HEK293 (cell line): ENCODE measurements at regions not wholly inside any gene's neighbourhood (a gene's known extent, or its start where the extent isn't known, plus 50 kb on each side); places are given as distances from the start of the nearest gene placed in this dataset.

Experiments
- CTCF ChIA-PET: fragments of 350-600 bp; formaldehyde crosslinking; extraction: SDS; loops from one replicate; lab custom pipeline; 2021; ENCODE audit warnings: antibody characterized with exemption; lab: Yijun Ruan, JAX
- POLR2A ChIA-PET: fragments of 300-600 bp; formaldehyde crosslinking; extraction: SDS; loops from one replicate; lab custom pipeline; 2020; ENCODE audit warnings: antibody characterized with exemption, inconsistent platforms; lab: Yijun Ruan, JAX
- H3K27ac ChIP-seq: fragments of 200-500 bp; sonication (Bioruptor generic); 2 replicates; pipeline ENCODE4 v1.5.1; 2014; ENCODE audit warnings: low read depth, low read length, control low read depth, inconsistent platforms; ENCODE audit errors: extremely low read depth
- H3K36me3 ChIP-seq, 2 experiments: fragments of 200-500 bp in 1 of 2; sonication (Bioruptor generic) in 1 of 2; 1 replicate in 1 of 2; 2 replicates in 1 of 2; pipeline ENCODE4 v1.5.1; 2014 to 2017; ENCODE audit warnings: inconsistent platforms in 2 of 2, low read length in 2 of 2; ENCODE audit not compliant: control insufficient read depth in 2 of 2, insufficient read depth in 1 of 2
- H3K4me1 ChIP-seq: fragments of 200-500 bp; sonication (Bioruptor generic); 2 replicates; pipeline ENCODE4 v1.5.1; 2014; ENCODE audit warnings: mild to moderate bottlenecking, low read length, inconsistent platforms; ENCODE audit not compliant: control insufficient read depth, insufficient read depth
- H3K4me3 ChIP-seq: 2 replicates; pipeline ENCODE4 v1.5.1; 2011; ENCODE audit warnings: low read depth, mild to moderate bottlenecking, control low read depth, low read length, moderate library complexity
- H3K9me3 ChIP-seq: fragments of 200-500 bp; sonication (Bioruptor generic); 2 replicates; pipeline ENCODE4 v1.5.1; 2014; ENCODE audit warnings: low read depth, low read length, inconsistent platforms; ENCODE audit not compliant: control insufficient read depth, insufficient read depth
- GLI4 ChIP-seq: fragments of 450-650 bp; formaldehyde crosslinking; IDR thresholded peaks from 2 replicates; pipeline ENCODE4 v1.5.1; 2016; ENCODE audit warnings: missing biosample characterization, missing genetic modification characterization
- KLF7 ChIP-seq: fragments of 450-650 bp; formaldehyde crosslinking; IDR thresholded peaks from 2 replicates; pipeline ENCODE4 v1.5.1; 2016; ENCODE audit warnings: missing biosample characterization, missing genetic modification characterization, borderline replicate concordance
- RBAK ChIP-seq: fragments of 450-650 bp; formaldehyde crosslinking; IDR thresholded peaks from 2 replicates; pipeline ENCODE4 v1.5.1; 2016; ENCODE audit warnings: missing biosample characterization, missing genetic modification characterization
- YY1 ChIP-seq: fragments of 450-650 bp; formaldehyde crosslinking; IDR thresholded peaks from 2 replicates; pipeline ENCODE4 v1.5.1; 2018; ENCODE audit warnings: missing biosample characterization, missing genetic modification characterization
- YY2 ChIP-seq: fragments of 450-650 bp; formaldehyde crosslinking; IDR thresholded peaks from 2 replicates; pipeline ENCODE4 v1.5.1; 2016; ENCODE audit warnings: missing biosample characterization, missing genetic modification characterization
- ZNF146 ChIP-seq: fragments of 450-650 bp; formaldehyde crosslinking; IDR thresholded peaks from 2 replicates; pipeline ENCODE4 v1.5.1; 2016; ENCODE audit warnings: missing biosample characterization, missing genetic modification characterization
- ZNF155 ChIP-seq: fragments of 450-650 bp; formaldehyde crosslinking; IDR thresholded peaks from 2 replicates; pipeline ENCODE4 v1.5.1; 2016; ENCODE audit warnings: missing biosample characterization, missing genetic modification characterization
- ZNF239 ChIP-seq: fragments of 450-650 bp; formaldehyde crosslinking; IDR thresholded peaks from 2 replicates; pipeline ENCODE4 v1.5.1; 2016; ENCODE audit warnings: missing biosample characterization, missing genetic modification characterization
- ZNF248 ChIP-seq: fragments of 450-650 bp; formaldehyde crosslinking; IDR thresholded peaks from 2 replicates; pipeline ENCODE4 v1.5.1; 2017; ENCODE audit warnings: missing biosample characterization, missing genetic modification characterization
- ZNF341 ChIP-seq: fragments of 450-650 bp; formaldehyde crosslinking; IDR thresholded peaks from 2 replicates; pipeline ENCODE4; 2016; ENCODE audit warnings: low read depth, missing biosample characterization, missing genetic modification characterization
- ZNF558 ChIP-seq: fragments of 450-650 bp; formaldehyde crosslinking; IDR thresholded peaks from 2 replicates; pipeline ENCODE4 v1.5.1; 2016; ENCODE audit warnings: missing biosample characterization, missing genetic modification characterization
- ZNF585B ChIP-seq: fragments of 450-650 bp; formaldehyde crosslinking; IDR thresholded peaks from 2 replicates; pipeline ENCODE4 v1.5.1; 2016; ENCODE audit warnings: missing biosample characterization, missing genetic modification characterization
- ZNF701 ChIP-seq: fragments of 450-650 bp; formaldehyde crosslinking; IDR thresholded peaks from 2 replicates; pipeline ENCODE4 v1.5.1; 2016; ENCODE audit warnings: missing biosample characterization, missing genetic modification characterization
- ZNF830 ChIP-seq: fragments of 450-650 bp; IDR thresholded peaks from 2 replicates; pipeline ENCODE4 v1.5.0; 2018; ENCODE audit warnings: missing biosample characterization, missing genetic modification characterization, low read depth, mild to moderate bottlenecking, moderate library complexity
- TF ChIP-seq, protein P1 (sequence below): fragments of 450-650 bp; formaldehyde crosslinking; IDR thresholded peaks from 2 replicates; pipeline ENCODE4 v1.5.0; 2017; ENCODE audit warnings: missing biosample characterization, missing genetic modification characterization, borderline replicate concordance
- TF ChIP-seq, protein P2 (sequence below): fragments of 450-650 bp; IDR thresholded peaks from 2 replicates; pipeline ENCODE4 v1.5.1; 2018; ENCODE audit warnings: missing biosample characterization, missing genetic modification characterization
- TF ChIP-seq, protein P3 (sequence below): fragments of 450-650 bp; formaldehyde crosslinking; IDR thresholded peaks from 2 replicates; pipeline ENCODE4 v1.5.1; 2016; ENCODE audit warnings: missing biosample characterization, missing genetic modification characterization
- TF ChIP-seq, protein P4 (sequence below): fragments of 450-650 bp; formaldehyde crosslinking; IDR thresholded peaks from 2 replicates; pipeline ENCODE4 v1.5.1; 2016; ENCODE audit warnings: missing biosample characterization, missing genetic modification characterization

DNA sequence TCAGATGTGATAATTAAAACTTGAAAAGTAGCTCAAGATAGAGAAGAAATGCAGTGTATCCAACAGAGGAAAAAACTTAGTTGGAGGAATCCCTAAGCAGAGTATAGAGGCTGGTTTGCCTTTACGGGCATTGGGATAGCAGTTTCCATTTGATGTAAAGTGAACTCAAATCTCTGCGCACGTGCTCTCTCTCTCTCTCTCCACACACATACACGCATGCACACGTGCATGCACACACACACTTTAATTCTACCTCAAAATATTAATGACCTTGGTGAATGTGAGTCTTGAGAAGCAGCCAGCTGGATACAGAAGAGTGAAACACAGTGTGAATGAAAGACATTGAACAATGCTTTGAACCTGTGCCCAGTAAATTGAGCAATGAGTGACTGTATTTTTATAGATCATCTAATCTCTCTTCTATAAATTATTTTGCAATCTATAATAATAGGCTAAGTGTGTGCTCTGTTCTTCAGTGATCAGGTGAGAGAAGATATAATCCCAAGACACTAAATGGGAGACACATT lies 247.7 kb upstream of the FAM83B start:
- Histone ChIP-seq H3K4me3 (no peak overlapping the region), H3K36me3 (no peaks in the 10 kb centered on the region), H3K4me1 (no peaks in the 10 kb centered on the region), H3K9me3 (no peaks in the 10 kb centered on the region), H3K27ac (no peak overlapping the region)
- ChIA-PET POLR2A (no interaction called here), CTCF (no interaction called here)
- TF ChIP-seq, protein P1, sequence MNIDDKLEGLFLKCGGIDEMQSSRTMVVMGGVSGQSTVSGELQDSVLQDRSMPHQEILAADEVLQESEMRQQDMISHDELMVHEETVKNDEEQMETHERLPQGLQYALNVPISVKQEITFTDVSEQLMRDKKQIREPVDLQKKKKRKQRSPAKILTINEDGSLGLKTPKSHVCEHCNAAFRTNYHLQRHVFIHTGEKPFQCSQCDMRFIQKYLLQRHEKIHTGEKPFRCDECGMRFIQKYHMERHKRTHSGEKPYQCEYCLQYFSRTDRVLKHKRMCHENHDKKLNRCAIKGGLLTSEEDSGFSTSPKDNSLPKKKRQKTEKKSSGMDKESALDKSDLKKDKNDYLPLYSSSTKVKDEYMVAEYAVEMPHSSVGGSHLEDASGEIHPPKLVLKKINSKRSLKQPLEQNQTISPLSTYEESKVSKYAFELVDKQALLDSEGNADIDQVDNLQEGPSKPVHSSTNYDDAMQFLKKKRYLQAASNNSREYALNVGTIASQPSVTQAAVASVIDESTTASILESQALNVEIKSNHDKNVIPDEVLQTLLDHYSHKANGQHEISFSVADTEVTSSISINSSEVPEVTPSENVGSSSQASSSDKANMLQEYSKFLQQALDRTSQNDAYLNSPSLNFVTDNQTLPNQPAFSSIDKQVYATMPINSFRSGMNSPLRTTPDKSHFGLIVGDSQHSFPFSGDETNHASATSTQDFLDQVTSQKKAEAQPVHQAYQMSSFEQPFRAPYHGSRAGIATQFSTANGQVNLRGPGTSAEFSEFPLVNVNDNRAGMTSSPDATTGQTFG (tag by site-specific recombination), result no peak
- TF ChIP-seq, protein P2, sequence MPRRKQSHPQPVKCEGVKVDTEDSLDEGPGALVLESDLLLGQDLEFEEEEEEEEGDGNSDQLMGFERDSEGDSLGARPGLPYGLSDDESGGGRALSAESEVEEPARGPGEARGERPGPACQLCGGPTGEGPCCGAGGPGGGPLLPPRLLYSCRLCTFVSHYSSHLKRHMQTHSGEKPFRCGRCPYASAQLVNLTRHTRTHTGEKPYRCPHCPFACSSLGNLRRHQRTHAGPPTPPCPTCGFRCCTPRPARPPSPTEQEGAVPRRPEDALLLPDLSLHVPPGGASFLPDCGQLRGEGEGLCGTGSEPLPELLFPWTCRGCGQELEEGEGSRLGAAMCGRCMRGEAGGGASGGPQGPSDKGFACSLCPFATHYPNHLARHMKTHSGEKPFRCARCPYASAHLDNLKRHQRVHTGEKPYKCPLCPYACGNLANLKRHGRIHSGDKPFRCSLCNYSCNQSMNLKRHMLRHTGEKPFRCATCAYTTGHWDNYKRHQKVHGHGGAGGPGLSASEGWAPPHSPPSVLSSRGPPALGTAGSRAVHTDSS (tag by site-specific recombination), result no peak
- TF ChIP-seq RBAK (tag by site-specific recombination), result no peak
- TF ChIP-seq ZNF701 (tag by site-specific recombination), result no peak
- no peak for TF ChIP-seq ZNF155 (tag by site-specific recombination)
- TF ChIP-seq ZNF558 (tag by site-specific recombination), result no peak
- TF ChIP-seq ZNF248 (tag by site-specific recombination), result no peak
- TF ChIP-seq ZNF830 (tag by site-specific recombination), result no peak
- no peak for TF ChIP-seq ZNF146 (tag by site-specific recombination)
- TF ChIP-seq, protein P3, sequence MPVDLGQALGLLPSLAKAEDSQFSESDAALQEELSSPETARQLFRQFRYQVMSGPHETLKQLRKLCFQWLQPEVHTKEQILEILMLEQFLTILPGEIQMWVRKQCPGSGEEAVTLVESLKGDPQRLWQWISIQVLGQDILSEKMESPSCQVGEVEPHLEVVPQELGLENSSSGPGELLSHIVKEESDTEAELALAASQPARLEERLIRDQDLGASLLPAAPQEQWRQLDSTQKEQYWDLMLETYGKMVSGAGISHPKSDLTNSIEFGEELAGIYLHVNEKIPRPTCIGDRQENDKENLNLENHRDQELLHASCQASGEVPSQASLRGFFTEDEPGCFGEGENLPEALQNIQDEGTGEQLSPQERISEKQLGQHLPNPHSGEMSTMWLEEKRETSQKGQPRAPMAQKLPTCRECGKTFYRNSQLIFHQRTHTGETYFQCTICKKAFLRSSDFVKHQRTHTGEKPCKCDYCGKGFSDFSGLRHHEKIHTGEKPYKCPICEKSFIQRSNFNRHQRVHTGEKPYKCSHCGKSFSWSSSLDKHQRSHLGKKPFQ (tag by site-specific recombination), result no peak
- TF ChIP-seq YY1 (tag by site-specific recombination), result no peak
- no peak for TF ChIP-seq GLI4
- no peak for TF ChIP-seq YY2 (tag by site-specific recombination)
- no peak for TF ChIP-seq ZNF239 (tag by site-specific recombination)
- TF ChIP-seq KLF7 (tag by site-specific recombination), result no peak
- no peak for TF ChIP-seq ZNF341 (tag by site-specific recombination)
- TF ChIP-seq ZNF585B (tag by site-specific recombination), result no peak
- TF ChIP-seq, protein P4, sequence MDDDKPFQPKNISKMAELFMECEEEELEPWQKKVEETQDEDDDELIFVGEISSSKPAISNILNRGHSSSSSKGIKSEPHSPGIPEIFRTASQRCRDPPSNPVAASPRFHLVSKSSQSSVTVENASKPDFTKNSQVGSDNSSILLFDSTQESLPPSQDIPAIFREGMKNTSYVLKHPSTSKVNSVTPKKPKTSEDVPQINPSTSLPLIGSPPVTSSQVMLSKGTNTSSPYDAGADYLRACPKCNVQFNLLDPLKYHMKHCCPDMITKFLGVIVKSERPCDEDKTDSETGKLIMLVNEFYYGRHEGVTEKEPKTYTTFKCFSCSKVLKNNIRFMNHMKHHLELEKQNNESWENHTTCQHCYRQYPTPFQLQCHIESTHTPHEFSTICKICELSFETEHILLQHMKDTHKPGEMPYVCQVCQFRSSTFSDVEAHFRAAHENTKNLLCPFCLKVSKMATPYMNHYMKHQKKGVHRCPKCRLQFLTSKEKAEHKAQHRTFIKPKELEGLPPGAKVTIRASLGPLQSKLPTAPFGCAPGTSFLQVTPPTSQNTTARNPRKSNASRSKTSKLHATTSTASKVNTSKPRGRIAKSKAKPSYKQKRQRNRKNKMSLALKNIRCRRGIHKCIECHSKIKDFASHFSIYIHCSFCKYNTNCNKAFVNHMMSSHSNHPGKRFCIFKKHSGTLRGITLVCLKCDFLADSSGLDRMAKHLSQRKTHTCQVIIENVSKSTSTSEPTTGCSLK (tag by site-specific recombination), result no peak
